CD14-positive monocyte (primary cell): ENCODE measurements at regions not wholly inside any gene's neighbourhood (a gene's known extent, or its start where the extent isn't known, plus 50 kb on each side); places are given as distances from the start of the nearest gene placed in this dataset.
"Not testable (repeated sequence)": the region's sequence is repeated elsewhere in the genome, so short reads cannot be mapped to it uniquely, and the experiment has no call there.

Source experiments
- DNase-seq, 3 donors: peaks; one replicate each; pipeline ENCODE4 v3.0.0-alpha.2; 2011 to 2022
- H2AFZ ChIP-seq: 2 replicates; pipeline ENCODE4 v1.6.0; 2012; ENCODE audit warnings: mild to moderate bottlenecking, low read depth, low read length, inconsistent platforms; ENCODE audit not compliant: insufficient read depth, poor library complexity, severe bottlenecking
- H3K27ac ChIP-seq, 2 donors: 1 replicate in 1 of 2; 2 replicates in 1 of 2; pipeline ENCODE4 v1.5.1; 2012 to 2013; ENCODE audit warnings: low read length in 2 of 2, control low read depth in 1 of 2, inconsistent platforms in 1 of 2, low read depth in 1 of 2, mild to moderate bottlenecking in 1 of 2
- H3K27me3 ChIP-seq, 2 donors: one replicate each; pipeline versions ENCODE4 v1.6.0 to v1.6.1; 2011 to 2013; ENCODE audit warnings: low read length in 2 of 2; ENCODE audit not compliant: control insufficient read depth in 2 of 2, insufficient read depth in 2 of 2
- H3K36me3 ChIP-seq, 2 donors: replicated peaks in 1 of 2; 1 replicate in 1 of 2; 2 replicates in 1 of 2; pipeline versions ENCODE4 v1.5.1 to v1.6.1; 2012 to 2013; ENCODE audit warnings: low read length in 2 of 2, control low read depth in 1 of 2, inconsistent platforms in 1 of 2, mild to moderate bottlenecking in 1 of 2; ENCODE audit not compliant: insufficient read depth in 2 of 2, control insufficient read depth in 1 of 2
- H3K4me1 ChIP-seq, 2 donors: 1 replicate in 1 of 2; 2 replicates in 1 of 2; pipeline versions ENCODE4 v1.5.1 to v1.6.1; 2012 to 2013; ENCODE audit warnings: low read length in 2 of 2, control low read depth in 1 of 2, inconsistent platforms in 1 of 2, mild to moderate bottlenecking in 1 of 2, moderate library complexity in 1 of 2; ENCODE audit not compliant: insufficient read depth in 2 of 2, control insufficient read depth in 1 of 2
- H3K4me2 ChIP-seq: replicated peaks from 2 replicates; pipeline ENCODE3; 2012; ENCODE audit warnings: low read length, moderate library complexity, mild to moderate bottlenecking; ENCODE audit not compliant: poor library complexity, severe bottlenecking; ENCODE audit errors: extremely low read depth
- H3K4me3 ChIP-seq, 3 experiments: fragments of 200-600 bp in 1 of 3; sonication (generic) in 1 of 3; replicated peaks in 1 of 3; 1 replicate in 2 of 3; 2 replicates in 1 of 3; pipeline ENCODE4 v1.5.1; 2011 to 2013; ENCODE audit warnings: low read length in 3 of 3, mild to moderate bottlenecking in 3 of 3, control low read depth in 2 of 3, low read depth in 2 of 3, inconsistent platforms in 1 of 3, moderate library complexity in 1 of 3
- H3K79me2 ChIP-seq: 2 replicates; pipeline ENCODE4 v1.6.0; 2012; ENCODE audit warnings: mild to moderate bottlenecking, control low read depth, inconsistent platforms, low read length, moderate library complexity; ENCODE audit not compliant: insufficient read depth
- H3K9ac ChIP-seq: 2 replicates; pipeline ENCODE4 v1.6.0; 2017; ENCODE audit warnings: low read length, mild to moderate bottlenecking; ENCODE audit not compliant: insufficient read depth, poor library complexity, severe bottlenecking
- H3K9me3 ChIP-seq, 2 donors: replicated peaks in 1 of 2; 1 replicate in 1 of 2; 2 replicates in 1 of 2; pipeline versions ENCODE4 v1.5.1 to v1.6.1; 2012 to 2013; ENCODE audit warnings: low read length in 2 of 2, control low read depth in 1 of 2; ENCODE audit not compliant: control insufficient read depth in 1 of 2, insufficient read depth in 1 of 2
- H4K20me1 ChIP-seq: 2 replicates; pipeline ENCODE4 v1.6.0; 2012; ENCODE audit warnings: mild to moderate bottlenecking, low read length, control low read depth, moderate library complexity; ENCODE audit not compliant: insufficient read depth
- H3K27ac Mint-ChIP-seq, 7 donors: one replicate each; pipeline ENCODE4 v1.8.0; 2020; ENCODE audit warnings: mild to moderate bottlenecking in 7 of 7, mixed read lengths in 7 of 7, moderate library complexity in 6 of 7, inconsistent platforms in 2 of 7
- H3K27me3 Mint-ChIP-seq, 3 donors: one replicate each; pipeline ENCODE4 v1.8.0; 2021 to 2022; ENCODE audit warnings: low read depth in 3 of 3, mild to moderate bottlenecking in 3 of 3, mixed read lengths in 3 of 3, moderate library complexity in 3 of 3, inconsistent platforms in 1 of 3
- H3K36me3 Mint-ChIP-seq, 2 donors: one replicate each; pipeline ENCODE4 v1.8.0; 2020; ENCODE audit warnings: mixed read lengths in 2 of 2, inconsistent platforms in 1 of 2, mild to moderate bottlenecking in 1 of 2
- H3K4me1 Mint-ChIP-seq: one replicate; pipeline ENCODE4 v1.8.0; 2020; ENCODE audit warnings: mild to moderate bottlenecking, mixed read lengths
- H3K4me3 Mint-ChIP-seq, 2 donors: one replicate each; pipeline ENCODE4 v1.8.0; 2020; ENCODE audit warnings: mild to moderate bottlenecking in 2 of 2, mixed read lengths in 2 of 2, moderate library complexity in 1 of 2
- H3K9me3 Mint-ChIP-seq, 7 donors: one replicate each; pipeline ENCODE4 v1.8.0; 2020 to 2022; ENCODE audit warnings: mixed read lengths in 7 of 7, mild to moderate bottlenecking in 6 of 7, moderate library complexity in 6 of 7, inconsistent platforms in 2 of 7
- CTCF ChIP-seq: fragments of 200-600 bp; IDR thresholded peaks from one replicate; pipeline ENCODE4 v1.8.0; 2022; ENCODE audit warnings: antibody characterized with exemption, mild to moderate bottlenecking
- WGBS: methylation state at CpG from one replicate; pipeline ENCODE4 v1.1.5; 2013; ENCODE audit warnings: missing lambda C conversion rate; ENCODE audit not compliant: insufficient coverage; 5-methylcytosine and 5-hydroxymethylcytosine counted together
- intact Hi-C, 2 donors: fragments of 100-400 bp; cut with micrococcal nuclease; formaldehyde crosslinking; loops; one replicate each; pipeline versions ENCODE4 v1.15.0 to v1.15.1; 2023

GRCh38 chr1:222905151-222905550 is 90.3 kb downstream of the DISP1 start:
- Histone ChIP-seq H3K27me3 (no peaks in the 10 kb centered on the region), H3K79me2 (no peaks in the 10 kb centered on the region), H3K9me3 (no peaks in the 10 kb centered on the region), H3K27ac (no peak overlapping the region), H2AFZ (no peak overlapping the region), H3K36me3 (no peaks in the 10 kb centered on the region), H3K4me2 (no peak overlapping the region), H3K9ac (no peak overlapping the region), H4K20me1 (no peaks in the 10 kb centered on the region), H3K4me3 (no peak overlapping the region), H3K4me1 (no peaks in the 10 kb centered on the region)
- WGBS = no CpG with 5 or more reads among the region's 3 CpGs
- Mint-ChIP-seq H3K4me3 (no peak overlapping the region), H3K36me3 (no peaks in the 10 kb centered on the region), H3K9me3 (peaks cover 0 to 12% (median 4%) of the 10 kb centered on the region in 7 donors), H3K4me1 (no peaks in the 10 kb centered on the region), H3K27ac (no peak overlapping the region), H3K27me3 (no peaks in the 10 kb centered on the region)
- intact Hi-C loops = no loop called here
- no peak for DNase-seq
- no peak for TF ChIP-seq CTCF

GRCh38 chr1:222906271-222906739 is 91.5 kb downstream of the DISP1 start:
- not testable (repeated sequence) for H3K79me2 ChIP-seq, H3K9ac ChIP-seq

More at GRCh38 chr1:222906271-222906739, 91.5 kb downstream of the DISP1 start:
- DNase-seq, H3K27me3 Mint-ChIP-seq, H2AFZ ChIP-seq, H3K4me3 Mint-ChIP-seq, H3K36me3 ChIP-seq, intact Hi-C loops, H3K4me1 Mint-ChIP-seq, H3K36me3 Mint-ChIP-seq, H3K27me3 ChIP-seq, H3K4me3 ChIP-seq, H3K4me2 ChIP-seq, H3K27ac ChIP-seq, H4K20me1 ChIP-seq, H3K27ac Mint-ChIP-seq, H3K4me1 ChIP-seq, H3K9me3 ChIP-seq: not testable (repeated sequence)
- 95% methylated on average over 4 of the region's 11 CpGs for WGBS
- H3K9me3 Mint-ChIP-seq = peaks cover 0 to 12% (median 3%) of the 10 kb centered on the region in 7 donors
